ENCODE measurements at regions not wholly inside any gene's neighbourhood (a gene's known extent, or its start where the extent isn't known, plus 50 kb on each side); places are given as distances from the start of the nearest gene placed in this dataset.

DNA sequence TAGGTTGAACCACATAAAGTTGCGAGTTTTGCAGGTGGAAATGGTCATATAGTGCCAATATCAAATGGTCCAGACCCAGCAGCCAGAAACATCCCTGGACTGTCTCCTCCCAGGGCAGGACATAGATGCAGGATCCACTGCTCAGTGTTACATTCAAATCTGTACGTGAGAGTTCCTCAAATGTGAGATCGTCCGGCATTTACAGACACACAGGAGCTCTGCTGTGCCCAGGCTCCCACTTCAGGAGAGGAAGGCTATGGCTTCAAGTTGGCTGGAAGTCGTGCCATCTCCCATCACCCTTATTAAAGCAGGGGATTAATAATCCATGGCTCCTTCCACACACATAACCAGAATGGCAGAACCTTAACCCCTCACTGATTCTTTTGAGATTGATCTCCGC is 688.2 kb upstream of the HS6ST1 start:
- no peaks in the 10 kb centered on the region for H3K27me3 ChIP-seq (ENCODE audit: control insufficient read depth in 1 of 2, insufficient read depth in 2 of 2, low read length in 2 of 2)
- H3K36me3 ChIP-seq (ENCODE audit: control insufficient read depth in 2 of 2, insufficient read depth in 2 of 2, low read length in 1 of 2), result no peaks in the 10 kb centered on the region
- H3K4me1 ChIP-seq (ENCODE audit: control insufficient read depth in 2 of 2, insufficient read depth in 2 of 2, low read length in 1 of 2), result peaks cover 0 to 7% of the 10 kb centered on the region in 2 donors
- H3K27ac ChIP-seq (ENCODE audit: low read depth in 2 of 2, low read length in 1 of 2), result no peak overlapping the region
- H3K9me3 ChIP-seq (ENCODE audit: control insufficient read depth in 2 of 2, insufficient read depth in 1 of 2, low read depth in 1 of 2, low read length in 1 of 2), result no peaks in the 10 kb centered on the region
- 89 to 93% methylated on average over 6 of the region's 6 CpGs for WGBS, 2 donors
- no peak overlapping the region for H3K4me3 ChIP-seq (ENCODE audit: low read depth in 1 of 2, low read length in 2 of 2)

DNA sequence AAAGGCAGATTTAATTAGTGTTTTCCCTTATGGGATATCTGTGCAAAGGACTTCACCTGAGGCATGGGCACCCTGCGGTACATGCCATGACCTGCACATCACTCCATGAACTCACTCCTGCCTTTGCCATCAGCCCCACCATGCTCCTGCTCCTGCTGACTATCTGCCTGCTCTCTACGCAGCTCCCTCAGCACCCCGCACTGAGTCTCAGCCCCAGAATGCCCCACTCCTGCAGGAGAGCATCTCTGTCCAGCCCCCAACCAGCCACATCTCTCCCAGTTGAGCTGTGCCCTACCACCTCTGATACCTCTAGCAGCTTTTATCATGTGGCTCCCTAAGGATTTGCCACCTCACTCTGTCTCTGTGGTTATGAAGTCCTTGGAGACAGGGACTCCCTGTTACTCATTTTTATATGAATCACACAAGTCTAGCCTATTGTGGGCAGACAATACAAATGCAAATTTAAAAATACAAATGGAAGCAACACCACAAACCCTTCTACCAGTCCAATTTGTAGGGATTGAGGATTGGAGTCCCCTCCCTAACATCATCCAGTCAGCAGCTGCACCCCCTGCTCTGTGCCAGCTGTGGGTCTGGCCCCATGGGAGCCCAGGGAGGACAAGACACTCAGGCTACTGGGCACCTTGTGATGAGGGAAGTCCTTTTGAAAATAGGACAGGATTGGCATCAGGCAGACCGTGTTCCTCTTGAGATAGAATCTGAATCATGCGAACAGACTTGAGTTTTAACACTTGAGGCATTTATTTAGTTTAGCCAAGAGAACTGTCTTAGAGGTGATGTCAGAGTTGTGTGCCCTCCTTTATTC is 689.6 kb upstream of the HS6ST1 start:
- 75 to 82% methylated on average over 5 of the region's 5 CpGs for WGBS, 2 donors
- H3K9me3 ChIP-seq (ENCODE audit: control insufficient read depth in 2 of 2, insufficient read depth in 1 of 2, low read depth in 1 of 2, low read length in 1 of 2), result no peaks in the 10 kb centered on the region
- H3K27me3 ChIP-seq (ENCODE audit: control insufficient read depth in 1 of 2, insufficient read depth in 2 of 2, low read length in 2 of 2), result no peaks in the 10 kb centered on the region

DNA sequence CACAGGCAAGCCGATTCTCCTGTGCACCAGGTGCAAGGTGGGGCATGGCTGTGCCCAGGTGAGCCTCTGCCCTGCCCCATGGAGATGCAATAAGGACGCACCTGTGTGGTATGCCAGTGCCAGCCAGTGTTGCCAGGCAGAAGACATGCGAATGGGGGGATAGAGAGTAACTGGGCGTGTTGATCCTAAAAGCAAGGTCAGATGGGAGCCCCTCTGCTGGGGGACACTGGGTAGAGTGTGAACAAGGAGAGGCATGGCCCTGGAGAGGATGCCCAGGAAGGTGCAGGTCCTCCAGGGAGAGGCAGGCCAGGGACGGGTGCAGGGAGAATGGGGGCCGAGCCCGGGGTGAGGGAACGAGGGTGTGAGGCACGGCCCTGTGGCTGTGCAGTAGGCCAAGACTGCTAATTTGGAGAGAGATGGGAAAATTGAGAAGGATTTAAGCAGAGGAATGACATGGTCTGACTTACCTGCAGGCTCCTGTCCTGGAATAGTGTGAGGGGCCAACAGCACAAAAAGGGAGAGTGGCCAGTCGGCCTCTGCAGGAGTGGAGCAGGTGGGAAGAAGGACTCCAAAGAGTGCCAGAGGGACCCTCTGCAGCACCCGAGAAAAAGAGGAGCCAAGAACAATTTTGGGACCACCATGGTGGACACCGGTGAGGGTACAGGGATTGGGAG is 690.4 kb upstream of the HS6ST1 start:
- 82% methylated on average over 12 of the region's 12 CpGs for WGBS, 2 donors
- no peaks in the 10 kb centered on the region for H3K36me3 ChIP-seq (ENCODE audit: control insufficient read depth in 2 of 2, insufficient read depth in 2 of 2, low read length in 1 of 2)
- H3K27ac ChIP-seq (ENCODE audit: low read depth in 2 of 2, low read length in 1 of 2), result no peak overlapping the region
- H3K9me3 ChIP-seq (ENCODE audit: control insufficient read depth in 2 of 2, insufficient read depth in 1 of 2, low read depth in 1 of 2, low read length in 1 of 2), result no peaks in the 10 kb centered on the region
- no peak overlapping the region for H3K4me3 ChIP-seq (ENCODE audit: low read depth in 1 of 2, low read length in 2 of 2)
- peaks cover 0 to 7% of the 10 kb centered on the region in 2 donors for H3K4me1 ChIP-seq (ENCODE audit: control insufficient read depth in 2 of 2, insufficient read depth in 2 of 2, low read length in 1 of 2)
- no peaks in the 10 kb centered on the region for H3K27me3 ChIP-seq (ENCODE audit: control insufficient read depth in 1 of 2, insufficient read depth in 2 of 2, low read length in 2 of 2)

More for the DNA sequence above, 689.6 kb upstream of the HS6ST1 start:
- H3K4me1 ChIP-seq (ENCODE audit: control insufficient read depth in 2 of 2, insufficient read depth in 2 of 2, low read length in 1 of 2), result peaks cover 0 to 7% of the 10 kb centered on the region in 2 donors
- no peak overlapping the region for H3K27ac ChIP-seq (ENCODE audit: low read depth in 2 of 2, low read length in 1 of 2)
- H3K4me3 ChIP-seq (ENCODE audit: low read depth in 1 of 2, low read length in 2 of 2), result no peak overlapping the region
- H3K36me3 ChIP-seq (ENCODE audit: control insufficient read depth in 2 of 2, insufficient read depth in 2 of 2, low read length in 1 of 2), result no peaks in the 10 kb centered on the region

DNA sequence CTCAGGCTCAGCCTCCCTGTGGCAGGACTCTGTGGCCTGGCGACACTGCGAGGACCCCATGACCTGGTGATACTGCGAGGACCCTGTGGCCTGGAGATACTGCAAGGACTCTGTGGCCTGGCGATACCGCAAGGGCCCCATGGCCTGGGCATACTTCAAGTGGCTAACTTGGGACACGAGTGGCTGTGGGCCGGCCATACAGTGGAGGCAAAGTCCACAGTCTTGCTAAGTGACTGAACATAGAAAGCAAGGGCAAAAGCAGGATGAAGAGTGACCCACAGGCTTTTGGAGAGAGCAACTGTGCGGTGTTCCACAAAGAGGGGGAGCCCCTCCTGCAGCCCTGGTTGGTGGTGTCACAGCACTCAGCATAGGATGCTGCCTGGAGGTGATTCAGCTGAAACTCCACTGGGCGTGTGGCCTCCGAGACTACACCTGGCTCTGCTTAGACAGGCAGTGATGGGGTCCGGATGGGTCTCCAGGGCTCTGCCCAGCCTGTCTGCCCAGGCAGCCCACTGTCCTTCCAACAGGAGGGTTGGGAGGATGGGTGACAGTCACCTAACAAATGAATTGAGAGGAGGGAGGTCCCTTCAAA is 691.0 kb upstream of the HS6ST1 start:
- Histone ChIP-seq H3K4me3 (ENCODE audit: low read depth in 1 of 2, low read length in 2 of 2) (no peak overlapping the region), H3K36me3 (ENCODE audit: control insufficient read depth in 2 of 2, insufficient read depth in 2 of 2, low read length in 1 of 2) (no peaks in the 10 kb centered on the region), H3K4me1 (ENCODE audit: control insufficient read depth in 2 of 2, insufficient read depth in 2 of 2, low read length in 1 of 2) (peaks cover 0 to 7% of the 10 kb centered on the region in 2 donors), H3K27ac (ENCODE audit: low read depth in 2 of 2, low read length in 1 of 2) (no peak overlapping the region), H3K27me3 (ENCODE audit: control insufficient read depth in 1 of 2, insufficient read depth in 2 of 2, low read length in 2 of 2) (no peaks in the 10 kb centered on the region), H3K9me3 (ENCODE audit: control insufficient read depth in 2 of 2, insufficient read depth in 1 of 2, low read depth in 1 of 2, low read length in 1 of 2) (no peaks in the 10 kb centered on the region)
- 94% methylated on average over 11 of the region's 11 CpGs for WGBS, 2 donors

DNA sequence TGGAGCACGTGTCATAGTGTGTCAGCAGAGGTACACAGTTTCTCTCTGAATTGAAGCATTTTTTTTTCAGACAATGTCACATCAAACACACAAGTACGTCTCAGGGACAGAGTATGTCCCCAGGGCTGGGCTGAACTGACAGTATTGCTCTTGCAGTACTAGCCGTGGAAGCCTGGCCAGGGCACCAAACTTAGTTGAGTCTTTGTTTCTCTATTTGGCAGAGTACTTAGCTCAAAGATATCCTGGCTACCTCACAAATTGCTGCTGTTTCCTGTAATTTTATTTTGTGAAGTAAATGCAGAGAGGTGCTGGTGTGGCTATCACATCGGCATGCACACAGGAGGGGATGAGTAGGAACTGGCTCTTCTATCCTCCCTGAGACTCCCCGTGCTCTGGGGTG is 691.6 kb upstream of the HS6ST1 start:
- H3K9me3 ChIP-seq (ENCODE audit: control insufficient read depth in 2 of 2, insufficient read depth in 1 of 2, low read depth in 1 of 2, low read length in 1 of 2), result no peaks in the 10 kb centered on the region
- H3K27me3 ChIP-seq (ENCODE audit: control insufficient read depth in 1 of 2, insufficient read depth in 2 of 2, low read length in 2 of 2), result no peaks in the 10 kb centered on the region
- H3K4me1 ChIP-seq (ENCODE audit: control insufficient read depth in 2 of 2, insufficient read depth in 2 of 2, low read length in 1 of 2), result peaks cover 0 to 7% of the 10 kb centered on the region in 2 donors
- WGBS, 2 donors, result 65 to 66% methylated on average over 5 of the region's 5 CpGs
- H3K27ac ChIP-seq (ENCODE audit: low read depth in 2 of 2, low read length in 1 of 2), result no peak overlapping the region
- no peaks in the 10 kb centered on the region for H3K36me3 ChIP-seq (ENCODE audit: control insufficient read depth in 2 of 2, insufficient read depth in 2 of 2, low read length in 1 of 2)
- H3K4me3 ChIP-seq (ENCODE audit: low read depth in 1 of 2, low read length in 2 of 2), result no peak overlapping the region

DNA sequence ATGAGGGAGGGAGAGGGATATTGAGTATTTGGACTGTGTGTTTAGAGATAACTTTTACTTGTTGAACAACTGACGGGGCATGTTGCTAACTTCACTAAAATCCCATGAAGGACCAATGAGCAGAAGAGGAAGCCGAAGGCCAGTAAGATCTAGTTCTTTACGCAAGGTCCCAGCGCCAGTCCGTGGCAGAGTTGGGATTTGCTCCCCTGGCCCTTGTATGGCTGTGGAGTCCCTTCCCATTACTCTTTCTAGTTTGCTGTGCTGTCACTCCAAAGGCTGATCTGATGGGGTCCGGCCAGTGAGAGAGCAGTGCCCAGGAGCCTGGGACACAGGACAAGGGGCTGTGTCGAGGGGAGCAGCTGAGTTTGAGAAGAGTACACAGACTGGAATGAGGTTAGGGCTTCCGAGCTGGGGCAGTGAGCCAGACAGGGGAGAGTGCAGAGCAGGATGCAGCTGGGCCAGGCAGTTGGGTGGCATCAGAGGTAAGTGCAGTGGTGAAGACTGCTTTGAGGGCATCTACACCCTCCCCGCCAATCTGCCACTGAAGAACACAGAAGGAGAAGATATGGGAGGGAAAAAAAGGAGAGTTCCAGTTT is 692.9 kb upstream of the HS6ST1 start:
- Histone ChIP-seq H3K9me3 (ENCODE audit: control insufficient read depth in 2 of 2, insufficient read depth in 1 of 2, low read depth in 1 of 2, low read length in 1 of 2) (no peaks in the 10 kb centered on the region), H3K27me3 (ENCODE audit: control insufficient read depth in 1 of 2, insufficient read depth in 2 of 2, low read length in 2 of 2) (no peaks in the 10 kb centered on the region), H3K27ac (ENCODE audit: low read depth in 2 of 2, low read length in 1 of 2) (no peak overlapping the region), H3K4me3 (ENCODE audit: low read depth in 1 of 2, low read length in 2 of 2) (no peak overlapping the region), H3K36me3 (ENCODE audit: control insufficient read depth in 2 of 2, insufficient read depth in 2 of 2, low read length in 1 of 2) (no peaks in the 10 kb centered on the region), H3K4me1 (ENCODE audit: control insufficient read depth in 2 of 2, insufficient read depth in 2 of 2, low read length in 1 of 2) (peaks cover 0 to 7% of the 10 kb centered on the region in 2 donors)
- 72 to 81% methylated on average over 9 of the region's 9 CpGs for WGBS, 2 donors

DNA sequence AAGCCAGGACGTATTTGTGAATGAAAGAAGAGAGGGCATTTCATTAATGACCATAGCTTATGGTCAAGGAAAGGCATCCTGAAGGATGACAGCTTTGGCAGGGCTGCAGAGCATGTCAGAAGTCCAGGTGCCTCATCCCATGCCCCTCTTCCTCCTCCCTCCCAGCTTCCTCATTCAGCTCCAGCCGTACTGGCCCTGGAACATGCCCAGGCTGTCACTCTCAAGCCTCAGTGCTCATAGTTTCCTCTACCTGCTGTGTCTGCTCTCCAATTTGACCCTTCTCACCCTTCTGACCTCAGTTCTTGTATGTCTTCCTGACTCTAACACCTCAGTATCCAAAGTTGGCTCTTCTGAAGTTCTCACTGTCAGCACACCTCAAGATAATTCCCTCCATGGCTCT is 695.8 kb upstream of the HS6ST1 start:
- no peak overlapping the region for H3K27ac ChIP-seq (ENCODE audit: low read depth in 2 of 2, low read length in 1 of 2)
- H3K36me3 ChIP-seq (ENCODE audit: control insufficient read depth in 2 of 2, insufficient read depth in 2 of 2, low read length in 1 of 2), result no peaks in the 10 kb centered on the region
- H3K4me1 ChIP-seq (ENCODE audit: control insufficient read depth in 2 of 2, insufficient read depth in 2 of 2, low read length in 1 of 2), result no peaks in the 10 kb centered on the region
- no peaks in the 10 kb centered on the region for H3K27me3 ChIP-seq (ENCODE audit: control insufficient read depth in 1 of 2, insufficient read depth in 2 of 2, low read length in 2 of 2)
- WGBS, 2 donors, result 62 to 73% methylated on average over 2 of the region's 2 CpGs
- H3K9me3 ChIP-seq (ENCODE audit: control insufficient read depth in 2 of 2, insufficient read depth in 1 of 2, low read depth in 1 of 2, low read length in 1 of 2), result no peaks in the 10 kb centered on the region
- H3K4me3 ChIP-seq (ENCODE audit: low read depth in 1 of 2, low read length in 2 of 2), result no peak overlapping the region

DNA sequence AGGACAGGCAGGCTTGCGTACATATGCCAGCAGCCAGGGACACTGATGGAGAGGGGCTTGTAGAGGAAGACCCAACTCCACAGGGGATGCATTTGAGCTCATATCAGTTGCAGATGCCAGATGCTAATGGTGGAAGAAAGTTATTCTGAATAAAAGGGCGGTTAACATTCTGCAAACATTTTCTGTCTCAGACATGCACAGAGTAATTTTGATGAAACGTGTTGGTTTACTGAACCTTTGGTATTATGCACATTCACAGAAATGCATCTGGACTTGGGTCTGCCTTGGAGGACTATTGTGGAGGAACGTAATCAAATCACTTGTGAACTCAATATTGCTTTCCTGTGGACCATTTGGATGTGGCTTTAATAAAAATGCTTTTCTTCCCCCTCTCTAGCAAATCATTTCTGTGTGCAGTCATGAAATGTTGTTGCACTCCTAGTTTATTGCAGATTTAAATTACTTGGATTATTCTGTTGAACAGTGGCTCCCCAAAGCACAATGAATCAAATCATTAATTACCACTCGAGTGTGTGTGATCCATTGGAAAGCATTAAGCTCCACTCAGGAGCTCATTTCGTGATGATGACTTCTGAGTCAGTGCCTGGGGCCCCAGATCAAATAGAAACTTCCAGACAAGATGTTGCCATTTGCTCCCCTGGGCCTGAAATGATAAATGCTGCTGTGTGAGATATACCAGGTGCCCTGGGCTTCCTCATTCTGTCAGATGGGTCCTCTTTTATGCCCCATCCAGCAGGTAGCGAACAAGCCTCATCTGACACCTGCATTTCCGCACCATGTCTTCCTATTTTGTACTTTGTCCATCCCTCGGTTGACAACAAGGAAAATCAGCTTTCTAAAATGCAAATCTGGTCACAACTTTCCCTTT is 697.0 kb upstream of the HS6ST1 start:
- H3K27me3 ChIP-seq (ENCODE audit: control insufficient read depth in 1 of 2, insufficient read depth in 2 of 2, low read length in 2 of 2), result no peaks in the 10 kb centered on the region
- H3K27ac ChIP-seq (ENCODE audit: low read depth in 2 of 2, low read length in 1 of 2), result no peak overlapping the region
- H3K36me3 ChIP-seq (ENCODE audit: control insufficient read depth in 2 of 2, insufficient read depth in 2 of 2, low read length in 1 of 2), result no peaks in the 10 kb centered on the region
- 79 to 84% methylated on average over 9 of the region's 9 CpGs for WGBS, 2 donors
- no peaks in the 10 kb centered on the region for H3K9me3 ChIP-seq (ENCODE audit: control insufficient read depth in 2 of 2, insufficient read depth in 1 of 2, low read depth in 1 of 2, low read length in 1 of 2)
- H3K4me1 ChIP-seq (ENCODE audit: control insufficient read depth in 2 of 2, insufficient read depth in 2 of 2, low read length in 1 of 2), result no peaks in the 10 kb centered on the region
- H3K4me3 ChIP-seq (ENCODE audit: low read depth in 1 of 2, low read length in 2 of 2), result no peak overlapping the region

DNA sequence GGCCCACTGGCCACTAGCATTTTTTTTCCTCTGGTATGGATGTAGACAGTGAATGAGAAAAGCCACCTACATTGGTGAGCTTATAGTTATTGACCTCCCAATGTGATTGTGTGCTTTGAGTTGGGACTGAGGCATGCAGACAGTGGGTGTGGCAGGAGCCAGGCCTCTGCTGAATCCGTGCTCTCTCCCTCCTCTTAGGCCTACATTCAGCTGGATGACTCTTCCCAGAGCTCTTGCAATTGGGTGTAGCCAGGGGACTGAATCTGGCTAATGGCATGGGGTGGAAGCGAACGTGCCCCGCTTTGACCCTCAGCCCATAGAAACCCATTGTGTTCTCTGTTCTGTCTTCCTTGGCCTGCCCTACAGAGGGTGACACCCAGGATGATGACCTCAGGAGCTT is 698.3 kb upstream of the HS6ST1 start:
- no peaks in the 10 kb centered on the region for H3K36me3 ChIP-seq (ENCODE audit: control insufficient read depth in 2 of 2, insufficient read depth in 2 of 2, low read length in 1 of 2)
- no peaks in the 10 kb centered on the region for H3K4me1 ChIP-seq (ENCODE audit: control insufficient read depth in 2 of 2, insufficient read depth in 2 of 2, low read length in 1 of 2)
- no peak overlapping the region for H3K27ac ChIP-seq (ENCODE audit: low read depth in 2 of 2, low read length in 1 of 2)
- no peaks in the 10 kb centered on the region for H3K9me3 ChIP-seq (ENCODE audit: control insufficient read depth in 2 of 2, insufficient read depth in 1 of 2, low read depth in 1 of 2, low read length in 1 of 2)
- WGBS, 2 donors, result 77 to 82% methylated on average over 4 of the region's 4 CpGs
- H3K4me3 ChIP-seq (ENCODE audit: low read depth in 1 of 2, low read length in 2 of 2), result no peak overlapping the region
- no peaks in the 10 kb centered on the region for H3K27me3 ChIP-seq (ENCODE audit: control insufficient read depth in 1 of 2, insufficient read depth in 2 of 2, low read length in 2 of 2)
